H1 (cell line): ENCODE measurements at regions not wholly inside any gene's neighbourhood (a gene's known extent, or its start where the extent isn't known, plus 50 kb on each side); places are given as distances from the start of the nearest gene placed in this dataset.

Source experiments
- CTCF ChIA-PET: fragments of 300-600 bp; sonication (Branson Sonifier 250); formaldehyde crosslinking; loops from one replicate; lab custom pipeline; 2021; ENCODE audit not compliant: partially characterized antibody; lab: Charles Lee
- POLR2A ChIA-PET: fragments of 300-600 bp; sonication (Branson Sonifier 250); formaldehyde crosslinking; loops from one replicate; lab custom pipeline; 2021; ENCODE audit warnings: inconsistent platforms; ENCODE audit not compliant: partially characterized antibody; lab: Charles Lee
- DNase-seq, 2 experiments: peaks; one replicate each; pipeline versions ENCODE4 v3.0.0 to v3.0.0-alpha.2; 2010 to 2022; ENCODE audit warnings: low spot score in 2 of 2, low read depth in 1 of 2, mixed read lengths in 1 of 2
- FAIRE-seq: peaks from 2 replicates; lab custom pipeline; 2011; peaks lifted over from hg19 to GRCh38; lab: Jason Lieb, UNC
- H2AFZ ChIP-seq: 2 replicates; pipeline ENCODE4 v1.8.1; 2012; ENCODE audit warnings: low read length, inconsistent platforms
- H2AK5ac ChIP-seq: 2 replicates; pipeline ENCODE4 v1.6.1; 2013; ENCODE audit warnings: low read depth, low read length
- H2BK120ac ChIP-seq: replicated peaks from 2 replicates; pipeline ENCODE3; 2013; ENCODE audit warnings: low read depth, low read length, inconsistent platforms
- H2BK12ac ChIP-seq: 2 replicates; pipeline ENCODE4 v1.6.1; 2013; ENCODE audit warnings: low read depth, low read length
- H2BK15ac ChIP-seq: 2 replicates; pipeline ENCODE4 v1.6.1; 2013; ENCODE audit warnings: low read length
- H2BK20ac ChIP-seq: 2 replicates; pipeline ENCODE4 v1.6.1; 2013; ENCODE audit warnings: low read length
- H2BK5ac ChIP-seq: 2 replicates; pipeline ENCODE4 v1.6.1; 2013; ENCODE audit warnings: low read depth, low read length
- H3K14ac ChIP-seq: 2 replicates; pipeline ENCODE4 v1.6.1; 2013; ENCODE audit warnings: inconsistent platforms; ENCODE audit not compliant: insufficient read length
- H3K18ac ChIP-seq: 2 replicates; pipeline ENCODE4 v1.6.1; 2013; ENCODE audit warnings: low read length; ENCODE audit errors: extremely low read depth
- H3K23ac ChIP-seq: 2 replicates; pipeline ENCODE4 v1.6.1; 2013; ENCODE audit warnings: inconsistent platforms; ENCODE audit not compliant: insufficient read length
- H3K23me2 ChIP-seq: 2 replicates; pipeline ENCODE4 v1.6.1; 2013; ENCODE audit warnings: low read depth, low read length
- H3K27ac ChIP-seq: 2 replicates; pipeline ENCODE4 v1.6.1; 2011; ENCODE audit warnings: low read depth, low read length, inconsistent platforms
- H3K27me3 ChIP-seq, 4 experiments: replicated peaks in 1 of 4; 1 replicate in 1 of 4; 2 replicates in 3 of 4; pipeline versions ENCODE4 v1.6.1 to v1.8.1; 2011 to 2013; ENCODE audit warnings: low read length in 3 of 4, mild to moderate bottlenecking in 3 of 4, inconsistent platforms in 2 of 4, mixed read lengths in 2 of 4, moderate library complexity in 1 of 4; ENCODE audit not compliant: control insufficient read depth in 3 of 4, insufficient read depth in 3 of 4; ENCODE audit errors: extremely low read depth in 1 of 4
- H3K36me3 ChIP-seq, 4 experiments: 2 replicates each; pipeline versions ENCODE4 v1.6.1 to v1.8.1; 2011 to 2013; ENCODE audit warnings: mild to moderate bottlenecking in 4 of 4, low read length in 3 of 4, moderate library complexity in 2 of 4, control low read depth in 1 of 4, inconsistent platforms in 1 of 4; ENCODE audit not compliant: insufficient read depth in 4 of 4, control insufficient read depth in 2 of 4
- H3K4ac ChIP-seq: replicated peaks from 2 replicates; pipeline ENCODE3; 2013; ENCODE audit warnings: low read length, low read depth, mixed read lengths, inconsistent platforms; ENCODE audit not compliant: insufficient read length
- H3K4me1 ChIP-seq, 4 experiments: replicated peaks in 1 of 4; 1 replicate in 1 of 4; 2 replicates in 3 of 4; pipeline versions ENCODE4 v1.6.1 to v1.8.1; 2011 to 2013; ENCODE audit warnings: low read length in 3 of 4, inconsistent platforms in 2 of 4, mixed read lengths in 1 of 4; ENCODE audit not compliant: insufficient read depth in 4 of 4, control insufficient read depth in 3 of 4
- H3K4me2 ChIP-seq, 2 experiments: 2 replicates each; pipeline versions ENCODE4 v1.6.1 to v1.8.1; 2011 to 2013; ENCODE audit warnings: low read depth in 2 of 2, low read length in 2 of 2, control low read depth in 1 of 2, inconsistent platforms in 1 of 2, mild to moderate bottlenecking in 1 of 2; ENCODE audit not compliant: insufficient read depth in 1 of 2
- H3K4me3 ChIP-seq, 4 experiments: fragments of 200-600, 300-600 bp in 1 of 4; sonication (generic), shearing (Covaris generic), sonication (Bioruptor Twin) in 1 of 4; 2 replicates each; pipeline versions ENCODE4 v1.5.1 to v1.8.1; 2011 to 2016; ENCODE audit warnings: low read length in 4 of 4, low read depth in 3 of 4, control low read depth in 2 of 4, inconsistent platforms in 2 of 4, mild to moderate bottlenecking in 2 of 4, mixed read lengths in 1 of 4, moderate library complexity in 1 of 4; ENCODE audit not compliant: insufficient read depth in 2 of 4; ENCODE audit errors: extremely low read depth in 1 of 4
- H3K56ac ChIP-seq: replicated peaks from 2 replicates; pipeline ENCODE3; 2013; ENCODE audit warnings: low read depth, mild to moderate bottlenecking, mixed read lengths, low read length, inconsistent platforms; ENCODE audit not compliant: insufficient read length
- H3K79me1 ChIP-seq: 2 replicates; pipeline ENCODE4 v1.6.1; 2013; ENCODE audit warnings: low read depth, low read length, control low read depth
- H3K79me2 ChIP-seq, 2 experiments: 2 replicates each; pipeline versions ENCODE4 v1.6.1 to v1.8.1; 2012 to 2013; ENCODE audit warnings: low read length in 2 of 2, mild to moderate bottlenecking in 2 of 2, inconsistent platforms in 1 of 2; ENCODE audit not compliant: insufficient read depth in 2 of 2, control insufficient read depth in 1 of 2
- H3K9ac ChIP-seq, 4 experiments: replicated peaks in 1 of 4; 1 replicate in 1 of 4; 2 replicates in 3 of 4; pipeline versions ENCODE4 v1.6.1 to v1.8.1; 2011 to 2013; ENCODE audit warnings: low read depth in 3 of 4, low read length in 3 of 4, control low read depth in 2 of 4, mild to moderate bottlenecking in 2 of 4, moderate library complexity in 2 of 4, inconsistent platforms in 1 of 4; ENCODE audit errors: extremely low read depth in 1 of 4
- H3K9me3 ChIP-seq, 2 experiments: 2 replicates each; pipeline versions ENCODE4 v1.6.1 to v1.8.1; 2012 to 2013; ENCODE audit warnings: mild to moderate bottlenecking in 2 of 2, moderate library complexity in 2 of 2, control low read depth in 1 of 2, inconsistent platforms in 1 of 2, low read depth in 1 of 2, low read length in 1 of 2, mixed read lengths in 1 of 2; ENCODE audit not compliant: insufficient read depth in 2 of 2
- H4K20me1 ChIP-seq, 2 experiments: replicated peaks in 1 of 2; 2 replicates each; pipeline versions ENCODE3 to v1.8.1; 2011 to 2013; ENCODE audit warnings: inconsistent platforms in 2 of 2, low read length in 2 of 2, mild to moderate bottlenecking in 1 of 2; ENCODE audit not compliant: insufficient read depth in 2 of 2, control insufficient read depth in 1 of 2
- H4K5ac ChIP-seq: 2 replicates; pipeline ENCODE4 v1.6.1; 2013; ENCODE audit warnings: low read length, low read depth, mixed read lengths, inconsistent platforms; ENCODE audit not compliant: insufficient read length
- H4K8ac ChIP-seq: 2 replicates; pipeline ENCODE4 v1.8.0; 2013; ENCODE audit warnings: mild to moderate bottlenecking, moderate library complexity, low read length, inconsistent platforms; ENCODE audit not compliant: insufficient read depth; ENCODE audit errors: extremely low read depth
- H4K91ac ChIP-seq: replicated peaks from 2 replicates; pipeline ENCODE3; 2013; ENCODE audit warnings: low read length, mixed read lengths, inconsistent platforms; ENCODE audit not compliant: insufficient read length
- CHD1 ChIP-seq: IDR thresholded peaks from 2 replicates; pipeline ENCODE4 v1.6.1; 2012; ENCODE audit warnings: low read depth, low read length, improper control_type of control experiment
- FOSL1 ChIP-seq: IDR thresholded peaks from 2 replicates; pipeline ENCODE4 v1.6.1; 2011; ENCODE audit warnings: mild to moderate bottlenecking, low read depth, low read length, moderate library complexity; ENCODE audit not compliant: insufficient read depth
- HDAC2 ChIP-seq, 2 experiments: fragments of 300-600 bp in 1 of 2; sonication (generic) in 1 of 2; IDR thresholded peaks; 2 replicates each; pipeline ENCODE4 v1.6.1; 2011 to 2012; ENCODE audit warnings: low read depth in 2 of 2, low read length in 2 of 2, mild to moderate bottlenecking in 2 of 2, moderate library complexity in 2 of 2, borderline replicate concordance in 1 of 2, inconsistent platforms in 1 of 2
- JUN ChIP-seq: IDR thresholded peaks from 2 replicates; pipeline ENCODE4 v1.6.1; 2011; ENCODE audit warnings: low read depth, mild to moderate bottlenecking, improper control_type of control experiment, low read length
- KDM5A ChIP-seq: fragments of 200-600 bp; IDR thresholded peaks from 2 replicates; pipeline ENCODE4 v1.7.1; 2012; ENCODE audit warnings: mild to moderate bottlenecking, low read length, inconsistent platforms, mixed read lengths
- NANOG ChIP-seq: IDR thresholded peaks from 2 replicates; pipeline ENCODE4 v1.6.1; 2011; ENCODE audit warnings: low read length, low read depth, mild to moderate bottlenecking, inconsistent platforms; ENCODE audit not compliant: insufficient read depth, poor library complexity, severe bottlenecking
- PHF8 ChIP-seq: fragments of 200-600 bp; sonication (generic); conservative IDR thresholded peaks from 2 replicates; pipeline ENCODE4 v1.7.1; 2012; ENCODE audit warnings: low read depth, mild to moderate bottlenecking, inconsistent platforms, low read length, moderate library complexity
- RAD21 ChIP-seq, 2 experiments: IDR thresholded peaks in 1 of 2; conservative IDR thresholded peaks in 1 of 2; 2 replicates each; pipeline ENCODE4 v1.6.1; 2011; ENCODE audit warnings: low read depth in 2 of 2, low read length in 2 of 2, improper control_type of control experiment in 1 of 2, inconsistent platforms in 1 of 2, mild to moderate bottlenecking in 1 of 2, moderate library complexity in 1 of 2
- SP2 ChIP-seq: IDR thresholded peaks from 2 replicates; pipeline ENCODE4 v1.6.1; 2012; ENCODE audit warnings: mild to moderate bottlenecking, low read length, inconsistent platforms
- WGBS, 2 experiments: shearing (Covaris generic) in 1 of 2; methylation state at CpG; one replicate each; pipeline versions ENCODE4 v1.1.6 to v1.1.7; 2013 to 2015; ENCODE audit warnings: low lambda C conversion rate in 2 of 2, mixed read lengths in 2 of 2, inconsistent platforms in 1 of 2, low coverage in 1 of 2, missing lambda C conversion rate in 1 of 2; ENCODE audit not compliant: insufficient replicate concordance in 2 of 2, insufficient coverage in 1 of 2, insufficient read length in 1 of 2; ENCODE audit errors: extremely low coverage in 1 of 2, missing lambda C conversion rate in 1 of 2; 5-methylcytosine and 5-hydroxymethylcytosine counted together

- Histone ChIP-seq H3K4me3 (no peak overlapping the region), H4K5ac (no peak overlapping the region), H3K79me1 (no peaks in the 10 kb centered on the region), H4K91ac (no peak overlapping the region), H3K14ac (no peak overlapping the region), H2BK12ac (no peak overlapping the region; the same call in 1 of the 2 replicates), H2BK20ac (no peak overlapping the region), H3K18ac (no peak overlapping the region), H2BK120ac (no peak overlapping the region), H4K8ac (no peak overlapping the region), H3K23ac (no peak overlapping the region), H3K4me1 (peaks cover 0 to 7% (median 0%) of the 10 kb centered on the region in 4 experiments; a peak in 3 of 7 replicates), H4K20me1 (no peaks in the 10 kb centered on the region), H3K56ac (no peak overlapping the region), H2BK15ac (no peak overlapping the region), H2AFZ (no peak overlapping the region), H3K36me3 (no peaks in the 10 kb centered on the region), H2BK5ac (no peak overlapping the region), H3K4me2 (no peak overlapping the region), H3K23me2 (no peaks in the 10 kb centered on the region), H3K27me3 (no peaks in the 10 kb centered on the region), H3K9me3 (no peaks in the 10 kb centered on the region), H3K9ac (no peak overlapping the region), H3K4ac (no peak overlapping the region), H3K27ac (no peak overlapping the region), H2AK5ac (no peak overlapping the region), H3K79me2 (no peaks in the 10 kb centered on the region)
- FAIRE-seq: no peak
- no peak for DNase-seq
- ChIA-PET POLR2A (interaction anchor here (2.3 kb wide), 1 partner anchor 50 kb away, joined by 6 read pairs; no protein-coding TSS in a partner anchor), CTCF (interaction anchor here (0.6 to 1.6 kb wide), 5 partner anchors 15 to 522 kb away, joined by 3 to 4 read pairs (median 3); no protein-coding TSS in a partner anchor)
- 92% methylated on average over 2 of the region's 2 CpGs; no CpG with 5 or more reads in 1 of the 2 experiments for WGBS, 2 experiments
- TF ChIP-seq HDAC2 (IDR thresholded peaks at IDR 0.05; ENCODE audit: borderline replicate concordance in 1 of 2, low read depth in 2 of 2, low read length in 2 of 2): no peak
- TF ChIP-seq FOSL1: no peak
- TF ChIP-seq KDM5A: no peak
- TF ChIP-seq PHF8: no peak
- no peak for TF ChIP-seq JUN
- TF ChIP-seq SP2: no peak
- TF ChIP-seq CHD1: no peak
- TF ChIP-seq NANOG: no peak
- TF ChIP-seq RAD21 (IDR thresholded peaks at IDR 0.05 in 1 of 2, conservative IDR thresholded peaks at IDR 0.05 in 1 of 2; ENCODE audit: low read depth in 2 of 2, low read length in 2 of 2): no peak
Observed at GRCh38 chr4:42344749-42345148, 52.5 kb upstream of the SHISA3 start.
